Dendritic cell treated with granulocyte-macrophage colony-stimulating factor and Interleukin-4, amounts not matched to agents 40 ng/mL and 50 ng/mL, for 4 days (primary cell): ENCODE measurements at regions not wholly inside any gene's neighbourhood (a gene's known extent, or its start where the extent isn't known, plus 50 kb on each side); places are given as distances from the start of the nearest gene placed in this dataset.
"Not testable (repeated sequence)": the region's sequence is repeated elsewhere in the genome, so short reads cannot be mapped to it uniquely, and the experiment has no call there.

Source experiments
- H3K27ac Mint-ChIP-seq: one replicate; pipeline ENCODE4 v1.8.0; 2022; ENCODE audit warnings: mild to moderate bottlenecking, mixed read lengths
- H3K27me3 Mint-ChIP-seq: one replicate; pipeline ENCODE4 v1.8.0; 2022; ENCODE audit warnings: mild to moderate bottlenecking, mixed read lengths
- H3K36me3 Mint-ChIP-seq: one replicate; pipeline ENCODE4 v1.8.0; 2022; ENCODE audit warnings: low read depth, mixed read lengths
- H3K4me1 Mint-ChIP-seq: one replicate; pipeline ENCODE4 v1.8.0; 2022; ENCODE audit warnings: low read depth, mixed read lengths
- H3K4me3 Mint-ChIP-seq: one replicate; pipeline ENCODE4 v1.8.0; 2022; ENCODE audit warnings: mild to moderate bottlenecking, moderate library complexity, mixed read lengths
- H3K9me3 Mint-ChIP-seq: one replicate; pipeline ENCODE4 v1.8.0; 2022; ENCODE audit warnings: mixed read lengths
- intact Hi-C: fragments of 100-400 bp; cut with micrococcal nuclease; formaldehyde crosslinking; loops from one replicate; pipeline ENCODE4 v1.15.0; 2022

- H3K4me1 Mint-ChIP-seq, H3K36me3 Mint-ChIP-seq, H3K4me3 Mint-ChIP-seq, H3K27ac Mint-ChIP-seq, H3K27me3 Mint-ChIP-seq, intact Hi-C loops: not testable (repeated sequence)
- peaks cover 11% of the 10 kb centered on the region for H3K9me3 Mint-ChIP-seq
Measured at GRCh38 chr10:37441224-37441623, 315.8 kb downstream of the ANKRD30A start.

GRCh38 chr10:37439826-37440225, 314.4 kb downstream of the ANKRD30A start:
- H3K27me3 Mint-ChIP-seq = no peaks in the 10 kb centered on the region
- peaks cover 4% of the 10 kb centered on the region for H3K9me3 Mint-ChIP-seq
- no peaks in the 10 kb centered on the region for H3K36me3 Mint-ChIP-seq
- H3K27ac Mint-ChIP-seq = no peak overlapping the region
- H3K4me3 Mint-ChIP-seq = no peak overlapping the region
- peaks cover 9% of the 10 kb centered on the region for H3K4me1 Mint-ChIP-seq
- intact Hi-C loops = no loop called here

- no peaks in the 10 kb centered on the region for H3K9me3 Mint-ChIP-seq
- no peaks in the 10 kb centered on the region for H3K27me3 Mint-ChIP-seq
- H3K4me1 Mint-ChIP-seq = peaks cover 9% of the 10 kb centered on the region
- H3K27ac Mint-ChIP-seq = no peak overlapping the region
- H3K36me3 Mint-ChIP-seq = no peaks in the 10 kb centered on the region
- intact Hi-C loops = no loop called here
- no peak overlapping the region for H3K4me3 Mint-ChIP-seq
Measured at GRCh38 chr10:37436357-37436756, 311.0 kb downstream of the ANKRD30A start.

GRCh38 chr10:37434091-37434490, 308.7 kb downstream of the ANKRD30A start:
- Mint-ChIP-seq H3K36me3 (no peaks in the 10 kb centered on the region), H3K9me3 (no peaks in the 10 kb centered on the region), H3K4me1 (peaks cover 9% of the 10 kb centered on the region), H3K27me3 (no peaks in the 10 kb centered on the region), H3K27ac (no peak overlapping the region), H3K4me3 (no peak overlapping the region)
- intact Hi-C loops = no loop called here
